ENCODE measurements at regions not wholly inside any gene's neighbourhood (a gene's known extent, or its start where the extent isn't known, plus 50 kb on each side); places are given as distances from the start of the nearest gene placed in this dataset.

- no peak for TF ChIP-seq CTCF (IDR thresholded peaks at IDR 0.05; ENCODE audit: low read depth, low read length)
- DNase-seq (ENCODE audit: low read depth in 2 of 2), result no peak
- no peak overlapping the region for H3K4me3 ChIP-seq (replicated peaks in 1 of 2; ENCODE audit: low read depth in 2 of 2, low read length in 2 of 2)
Observed at GRCh38 chr11:27287205-27287604, 75.8 kb downstream of the CCDC34 start.

- no peak for TF ChIP-seq CTCF (IDR thresholded peaks at IDR 0.05; ENCODE audit: low read depth, low read length)
- no peak overlapping the region for H3K4me3 ChIP-seq (replicated peaks in 1 of 2; ENCODE audit: low read depth in 2 of 2, low read length in 2 of 2)
- DNase-seq (ENCODE audit: low read depth in 2 of 2), result no peak
Observed at GRCh38 chr11:27285761-27286160, 77.3 kb downstream of the CCDC34 start.

- no peak overlapping the region for H3K4me3 ChIP-seq (replicated peaks in 1 of 2; ENCODE audit: low read depth in 2 of 2, low read length in 2 of 2)
- peak; percentile 43 to 45 for DNase-seq (ENCODE audit: low read depth in 2 of 2)
- TF ChIP-seq CTCF (IDR thresholded peaks at IDR 0.05; ENCODE audit: low read depth, low read length), result no peak
Observed at GRCh38 chr11:27282806-27283205, 80.2 kb downstream of the CCDC34 start.

- DNase-seq (ENCODE audit: low read depth in 2 of 2), result peak; percentile 88 to 92
- no peak for TF ChIP-seq CTCF (IDR thresholded peaks at IDR 0.05; ENCODE audit: low read depth, low read length)
- no peak overlapping the region for H3K4me3 ChIP-seq (replicated peaks in 1 of 2; ENCODE audit: low read depth in 2 of 2, low read length in 2 of 2)
Observed at GRCh38 chr11:27281740-27282590, 81.0 kb downstream of the CCDC34 start.

- H3K4me3 ChIP-seq (replicated peaks in 1 of 2; ENCODE audit: low read depth in 2 of 2, low read length in 2 of 2), result no peak overlapping the region
- DNase-seq (ENCODE audit: low read depth in 2 of 2), result no peak
- TF ChIP-seq CTCF (IDR thresholded peaks at IDR 0.05; ENCODE audit: low read depth, low read length), result no peak
Observed at GRCh38 chr11:27281276-27281675, 81.7 kb downstream of the CCDC34 start.

- DNase-seq (ENCODE audit: low read depth in 2 of 2), result peak; percentile 53 to 55
- no peak overlapping the region for H3K4me3 ChIP-seq (replicated peaks in 1 of 2; ENCODE audit: low read depth in 2 of 2, low read length in 2 of 2)
- no peak for TF ChIP-seq CTCF (IDR thresholded peaks at IDR 0.05; ENCODE audit: low read depth, low read length)
Observed at GRCh38 chr11:27280140-27280539, 82.9 kb downstream of the CCDC34 start.

Data from cardiac fibroblast (primary cell).